ENCODE measurements at regions not wholly inside any gene's neighbourhood (a gene's known extent, or its start where the extent isn't known, plus 50 kb on each side); places are given as distances from the start of the nearest gene placed in this dataset.

- H3K9me3 Mint-ChIP-seq = no peaks in the 10 kb centered on the region
- H3K4me1 ChIP-seq (ENCODE audit: insufficient read depth, low read length) = no peaks in the 10 kb centered on the region
- no peak overlapping the region for H3K4ac ChIP-seq (ENCODE audit: low read depth, low read length)
- no peak overlapping the region for H3K4me3 Mint-ChIP-seq
- H2BK20ac ChIP-seq (ENCODE audit: low read depth, low read length, poor library complexity, severe bottlenecking) = no peak overlapping the region
- H3K9me3 ChIP-seq (ENCODE audit: control insufficient read depth, low read depth, low read length) = no peaks in the 10 kb centered on the region
- no peak for DNase-seq
- H2AFZ ChIP-seq (ENCODE audit: low read length) = no peak overlapping the region
- peaks cover 9% of the 10 kb centered on the region for H3K27me3 Mint-ChIP-seq (ENCODE audit: low read depth)
- TF ChIP-seq, protein P1, sequence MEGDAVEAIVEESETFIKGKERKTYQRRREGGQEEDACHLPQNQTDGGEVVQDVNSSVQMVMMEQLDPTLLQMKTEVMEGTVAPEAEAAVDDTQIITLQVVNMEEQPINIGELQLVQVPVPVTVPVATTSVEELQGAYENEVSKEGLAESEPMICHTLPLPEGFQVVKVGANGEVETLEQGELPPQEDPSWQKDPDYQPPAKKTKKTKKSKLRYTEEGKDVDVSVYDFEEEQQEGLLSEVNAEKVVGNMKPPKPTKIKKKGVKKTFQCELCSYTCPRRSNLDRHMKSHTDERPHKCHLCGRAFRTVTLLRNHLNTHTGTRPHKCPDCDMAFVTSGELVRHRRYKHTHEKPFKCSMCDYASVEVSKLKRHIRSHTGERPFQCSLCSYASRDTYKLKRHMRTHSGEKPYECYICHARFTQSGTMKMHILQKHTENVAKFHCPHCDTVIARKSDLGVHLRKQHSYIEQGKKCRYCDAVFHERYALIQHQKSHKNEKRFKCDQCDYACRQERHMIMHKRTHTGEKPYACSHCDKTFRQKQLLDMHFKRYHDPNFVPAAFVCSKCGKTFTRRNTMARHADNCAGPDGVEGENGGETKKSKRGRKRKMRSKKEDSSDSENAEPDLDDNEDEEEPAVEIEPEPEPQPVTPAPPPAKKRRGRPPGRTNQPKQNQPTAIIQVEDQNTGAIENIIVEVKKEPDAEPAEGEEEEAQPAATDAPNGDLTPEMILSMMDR (conservative IDR thresholded peaks at IDR 0.05) = no peak
- H3K79me1 ChIP-seq (ENCODE audit: insufficient read depth, low read depth, low read length, poor library complexity, severe bottlenecking) = no peaks in the 10 kb centered on the region
- no peaks in the 10 kb centered on the region for H3K23me2 ChIP-seq (ENCODE audit: insufficient read length, low read depth, low read length, poor library complexity, severe bottlenecking)
- no peak overlapping the region for H3K18ac ChIP-seq (ENCODE audit: insufficient read length, low read depth, low read length)
- H4K91ac ChIP-seq (ENCODE audit: insufficient read length, low read depth, low read length) = no peak overlapping the region
- no peak overlapping the region for H3K14ac ChIP-seq (ENCODE audit: insufficient read depth, low read length)
- H3K36me3 Mint-ChIP-seq (ENCODE audit: insufficient read depth in 1 of 3, low read depth in 3 of 3) = no peaks in the 10 kb centered on the region
- H2AK5ac ChIP-seq (ENCODE audit: insufficient read length, low read length) = no peak overlapping the region
- no peak overlapping the region for H4K5ac ChIP-seq (ENCODE audit: insufficient read length, low read depth, low read length)
- no peaks in the 10 kb centered on the region for H3K27me3 ChIP-seq (ENCODE audit: insufficient read depth, low read length)
- H3K56ac ChIP-seq (ENCODE audit: insufficient read length, low read depth, low read length) = no peak overlapping the region
- H4K8ac ChIP-seq (replicated peaks; ENCODE audit: insufficient read length, low read depth, low read length) = no peak overlapping the region
- no peak overlapping the region for H3K23ac ChIP-seq (ENCODE audit: insufficient read length, low read depth, low read length)
- H2BK120ac ChIP-seq (ENCODE audit: low read depth, low read length, poor library complexity, severe bottlenecking) = no peak overlapping the region
- no peak overlapping the region for H3K4me2 ChIP-seq (ENCODE audit: insufficient read depth, insufficient read length, low read length)
- H2BK5ac ChIP-seq (ENCODE audit: insufficient read length, low read length) = no peak overlapping the region
- no CpG with 5 or more reads among the region's 3 CpGs for WGBS (ENCODE audit: extremely low coverage, insufficient read length, low lambda C conversion rate)
- no peak overlapping the region for H2BK12ac ChIP-seq (ENCODE audit: insufficient read length, low read depth, low read length)
- no peaks in the 10 kb centered on the region for H4K20me1 ChIP-seq (ENCODE audit: control insufficient read depth, insufficient read depth, insufficient read length)
- H3K27ac Mint-ChIP-seq = no peak overlapping the region; a peak in 1 of 7 replicates
- H3T11ph ChIP-seq (ENCODE audit: low read length) = no peak overlapping the region
- no peak overlapping the region for H3K9ac ChIP-seq (ENCODE audit: extremely low read depth, insufficient read length, low read length)
- H3K27ac ChIP-seq (ENCODE audit: insufficient read length, low read depth, low read length) = no peak overlapping the region
- H2BK15ac ChIP-seq (ENCODE audit: low read depth, low read length) = no peak overlapping the region
- no peaks in the 10 kb centered on the region for H3K4me1 Mint-ChIP-seq
- no peaks in the 10 kb centered on the region for H3K79me2 ChIP-seq (ENCODE audit: insufficient read depth, low read length)
Observed at GRCh38 chr3:139217633-139218032, 126.2 kb upstream of the MRPS22 start.
